MM.1S (cell line): ENCODE measurements at regions not wholly inside any gene's neighbourhood (a gene's known extent, or its start where the extent isn't known, plus 50 kb on each side); places are given as distances from the start of the nearest gene placed in this dataset.

Experiments
- CTCF ChIP-seq: fragments of 300-600 bp; sonication (generic); IDR thresholded peaks from 2 replicates; pipeline ENCODE4 v1.5.1; 2016; ENCODE audit warnings: antibody characterized with exemption, low read length, mixed read lengths
- EZH2 ChIP-seq: fragments of 300-600 bp; sonication (generic); optimal IDR thresholded peaks from 2 replicates; pipeline ENCODE3; 2017; ENCODE audit warnings: low read depth, mild to moderate bottlenecking, antibody characterized with exemption, low read length, mixed read lengths
- EZH2phosphoT487 ChIP-seq: fragments of 300-600 bp; sonication (generic); IDR thresholded peaks from 2 replicates; pipeline ENCODE4 v1.6.1; 2018; ENCODE audit warnings: antibody characterized with exemption, low read length

GRCh38 chr13:106640515-106640914 lies 72.6 kb upstream of the ARGLU1 start:
- TF ChIP-seq CTCF (no peak), EZH2 (no peak), EZH2phosphoT487 (no peak)
